ENCODE measurements at regions not wholly inside any gene's neighbourhood (a gene's known extent, or its start where the extent isn't known, plus 50 kb on each side); places are given as distances from the start of the nearest gene placed in this dataset.

GRCh38 chr6:143575901-143576426, 64.4 kb upstream of the FUCA2 start:
- DNase-seq (ENCODE audit: low read depth): no peak
- TF ChIP-seq CTCF (IDR thresholded peaks at IDR 0.05; ENCODE audit: low read depth, low read length, missing control alignments): no peak
- no peak overlapping the region for H3K4me3 ChIP-seq (ENCODE audit: low read depth, low read length)

- peak; percentile 53 for DNase-seq (ENCODE audit: low read depth)
- peak; percentile 81 for TF ChIP-seq CTCF (IDR thresholded peaks at IDR 0.05; ENCODE audit: low read depth, low read length, missing control alignments)
- no peak overlapping the region for H3K4me3 ChIP-seq (ENCODE audit: low read depth, low read length)
These were observed 63.9 kb upstream of the FUCA2 start for GRCh38 chr6:143575440-143575839.

- H3K4me3 ChIP-seq (ENCODE audit: low read depth, low read length): no peak overlapping the region
- TF ChIP-seq CTCF (IDR thresholded peaks at IDR 0.05; ENCODE audit: low read depth, low read length, missing control alignments): no peak
- no peak for DNase-seq (ENCODE audit: low read depth)
These were observed 58.8 kb upstream of the FUCA2 start for GRCh38 chr6:143570147-143570853.

GRCh38 chr6:143569040-143569439, 57.5 kb upstream of the FUCA2 start:
- DNase-seq (ENCODE audit: low read depth): no peak

GRCh38 chr6:143564484-143565017, 53.0 kb upstream of the FUCA2 start:
- no peak overlapping the region for H3K4me3 ChIP-seq (ENCODE audit: low read depth, low read length)
- TF ChIP-seq CTCF (IDR thresholded peaks at IDR 0.05; ENCODE audit: low read depth, low read length, missing control alignments): no peak
- DNase-seq (ENCODE audit: low read depth): no peak

More at GRCh38 chr6:143569040-143569439, 57.5 kb upstream of the FUCA2 start:
- no peak for TF ChIP-seq CTCF (IDR thresholded peaks at IDR 0.05; ENCODE audit: low read depth, low read length, missing control alignments)
- H3K4me3 ChIP-seq (ENCODE audit: low read depth, low read length): no peak overlapping the region

- no peak for TF ChIP-seq CTCF (IDR thresholded peaks at IDR 0.05; ENCODE audit: low read depth, low read length, missing control alignments)
- no peak overlapping the region for H3K4me3 ChIP-seq (ENCODE audit: low read depth, low read length)
- DNase-seq (ENCODE audit: low read depth): no peak
These were observed 50.6 kb upstream of the FUCA2 start for GRCh38 chr6:143562143-143562542.
